LNCaP clone FGC (cell line): ENCODE measurements at regions not wholly inside any gene's neighbourhood (a gene's known extent, or its start where the extent isn't known, plus 50 kb on each side); places are given as distances from the start of the nearest gene placed in this dataset.

Experiments used
- DNase-seq: peaks from one replicate; pipeline ENCODE4 v3.0.0-alpha.2; 2011; ENCODE audit warnings: low read depth
- H3K4me3 ChIP-seq: 2 replicates; pipeline ENCODE4 v1.5.1; 2011; ENCODE audit warnings: mild to moderate bottlenecking, low read depth, low read length, control low read depth
- CTCF ChIP-seq: IDR thresholded peaks from 2 replicates; pipeline ENCODE4 v1.5.1; 2012; ENCODE audit warnings: mild to moderate bottlenecking; ENCODE audit not compliant: control insufficient read depth, insufficient read depth; ENCODE audit errors: extremely low read depth

- no peak overlapping the region for H3K4me3 ChIP-seq
- DNase-seq = no peak
- no peak for TF ChIP-seq CTCF
Measured at GRCh38 chr19:30131722-30132291, 189.8 kb downstream of the URI1 start.

GRCh38 chr19:30132343-30133075 lies 190.5 kb downstream of the URI1 start:
- no peak for DNase-seq
- no peak for TF ChIP-seq CTCF
- H3K4me3 ChIP-seq = no peak overlapping the region

GRCh38 chr19:30133803-30134202 lies 191.8 kb downstream of the URI1 start:
- TF ChIP-seq CTCF = no peak
- DNase-seq = no peak

GRCh38 chr19:30135093-30135757 lies 193.2 kb downstream of the URI1 start:
- no peak for DNase-seq
- no peak overlapping the region for H3K4me3 ChIP-seq
- no peak for TF ChIP-seq CTCF

More at GRCh38 chr19:30133803-30134202, 191.8 kb downstream of the URI1 start:
- no peak overlapping the region for H3K4me3 ChIP-seq

- no peak overlapping the region for H3K4me3 ChIP-seq
- TF ChIP-seq CTCF = no peak
- no peak for DNase-seq
Measured at GRCh38 chr19:30135797-30136196, 193.8 kb downstream of the URI1 start.

GRCh38 chr19:30136611-30137195 lies 194.7 kb downstream of the URI1 start:
- no peak for DNase-seq
- H3K4me3 ChIP-seq = no peak overlapping the region
- TF ChIP-seq CTCF = no peak
